ENCODE measurements at regions not wholly inside any gene's neighbourhood (a gene's known extent, or its start where the extent isn't known, plus 50 kb on each side); places are given as distances from the start of the nearest gene placed in this dataset.
"Not testable (repeated sequence)": the region's sequence is repeated elsewhere in the genome, so short reads cannot be mapped to it uniquely, and the experiment has no call there.

GRCh38 chr1:232144696-232145230, 485.2 kb downstream of the SIPA1L2 start:
- no peak for TF ChIP-seq CTCF (IDR thresholded peaks at IDR 0.05; ENCODE audit: insufficient read depth, missing control alignments)
- no peak for DNase-seq (ENCODE audit: insufficient read length, low spot score)
- FAIRE-seq, result no peak

- FAIRE-seq, result peak; percentile 61
- DNase-seq (ENCODE audit: insufficient read length, low spot score), result no peak
- TF ChIP-seq CTCF (IDR thresholded peaks at IDR 0.05; ENCODE audit: insufficient read depth, missing control alignments), result no peak
These were observed 486.5 kb downstream of the SIPA1L2 start for GRCh38 chr1:232143315-232143886.

- no peak for TF ChIP-seq CTCF (IDR thresholded peaks at IDR 0.05; ENCODE audit: insufficient read depth, missing control alignments)
- DNase-seq (ENCODE audit: insufficient read length, low spot score) (no peak), FAIRE-seq (peak; percentile 69)
These were observed 487.3 kb downstream of the SIPA1L2 start for GRCh38 chr1:232142403-232143314.

- FAIRE-seq, result peak; percentile 6
- DNase-seq (ENCODE audit: insufficient read length, low spot score), result not testable (repeated sequence)
These were observed 488.8 kb downstream of the SIPA1L2 start for GRCh38 chr1:232141167-232141448.

- no peak for DNase-seq (ENCODE audit: insufficient read length, low spot score)
- TF ChIP-seq CTCF (IDR thresholded peaks at IDR 0.05; ENCODE audit: insufficient read depth, missing control alignments), result no peak
- no peak for FAIRE-seq
These were observed 489.3 kb downstream of the SIPA1L2 start for GRCh38 chr1:232140419-232141166.

- no peak for FAIRE-seq
- TF ChIP-seq CTCF (IDR thresholded peaks at IDR 0.05; ENCODE audit: insufficient read depth, missing control alignments), result no peak
These were observed 490.5 kb downstream of the SIPA1L2 start for GRCh38 chr1:232139444-232139843.

GRCh38 chr1:232138044-232138443, 491.9 kb downstream of the SIPA1L2 start:
- FAIRE-seq (no peak), DNase-seq (ENCODE audit: insufficient read length, low spot score) (no peak)
- TF ChIP-seq CTCF (IDR thresholded peaks at IDR 0.05; ENCODE audit: insufficient read depth, missing control alignments), result no peak

More at GRCh38 chr1:232139444-232139843, 490.5 kb downstream of the SIPA1L2 start:
- no peak for DNase-seq (ENCODE audit: insufficient read length, low spot score)

Data from D721Med (cell line).